HepG2 (cell line): ENCODE measurements at regions not wholly inside any gene's neighbourhood (a gene's known extent, or its start where the extent isn't known, plus 50 kb on each side); places are given as distances from the start of the nearest gene placed in this dataset.

Experiments used
- ATAC-seq: fragments of 200-7000 bp; cut with Tn5 transposase; 3 replicates; pipeline ENCODE4 v1.9.1; 2020; ENCODE audit warnings: mild to moderate bottlenecking, moderate library complexity
- BruUV-seq: library from RNA; stranded (reverse); fragments of 400-500 nt; replicated peaks from 2 replicates; lab custom pipeline; 2021; lab: Mats Ljungman, UMichigan
- CTCF ChIA-PET: fragments of 300-600 bp; formaldehyde crosslinking; extraction: SDS; loops from one replicate; lab custom pipeline; 2021; ENCODE audit warnings: low total read pairs, inconsistent platforms, low intra/inter-chr PET ratio; lab: Yijun Ruan, JAX
- POLR2A ChIA-PET: fragments of 350-600 bp; sonication (Branson Sonifier 250); formaldehyde crosslinking; loops from one replicate; lab custom pipeline; 2020; ENCODE audit warnings: antibody characterized with exemption, inconsistent platforms; lab: Yijun Ruan, JAX
- DNase-seq: peaks from one replicate; pipeline ENCODE4 v3.0.0-alpha.2; 2015; ENCODE audit warnings: low spot score
- FAIRE-seq: peaks from 3 replicates; lab custom pipeline; 2011; peaks lifted over from hg19 to GRCh38; lab: Jason Lieb, UNC
- H2AFZ ChIP-seq: one replicate; pipeline ENCODE4 v1.6.1; 2011; ENCODE audit warnings: low read length, inconsistent platforms
- H3K27ac ChIP-seq: fragments of 300-600 bp; 3 replicates; pipeline ENCODE4 v1.8.0; 2011; ENCODE audit warnings: mixed run types, mild to moderate bottlenecking, mixed read lengths, low read length, inconsistent platforms; ENCODE audit not compliant: insufficient read depth; ENCODE audit errors: extremely low read length
- H3K27me3 ChIP-seq, 2 experiments: fragments of 200-600 bp in 1 of 2; 2 replicates in 1 of 2; 3 replicates in 1 of 2; pipeline versions ENCODE4 v1.6.0 to v1.8.0; 2011; ENCODE audit warnings: low read length in 2 of 2, mild to moderate bottlenecking in 2 of 2, moderate library complexity in 2 of 2, inconsistent platforms in 1 of 2; ENCODE audit not compliant: insufficient read depth in 2 of 2, control insufficient read depth in 1 of 2
- H3K36me3 ChIP-seq, 2 experiments: fragments of 200-600 bp in 1 of 2; replicated peaks in 1 of 2; 2 replicates in 1 of 2; 3 replicates in 1 of 2; pipeline versions ENCODE4 v1.5.1 to v1.8.0; 2011; ENCODE audit warnings: low read length in 2 of 2, inconsistent platforms in 1 of 2; ENCODE audit not compliant: insufficient read depth in 2 of 2, control insufficient read depth in 1 of 2
- H3K4me1 ChIP-seq: 2 replicates; pipeline ENCODE4 v1.5.1; 2012; ENCODE audit warnings: low read length, inconsistent platforms; ENCODE audit not compliant: insufficient read depth
- H3K4me2 ChIP-seq: 2 replicates; pipeline ENCODE4 v1.6.0; 2011; ENCODE audit warnings: low read depth, low read length, inconsistent platforms
- H3K4me3 ChIP-seq, 3 experiments: fragments of 200-600 bp in 1 of 3; sonication (generic), shearing (Covaris generic) in 1 of 3; replicated peaks in 1 of 3; 2 replicates each; pipeline ENCODE4 v1.5.1; 2011 to 2016; ENCODE audit warnings: low read length in 3 of 3, inconsistent platforms in 2 of 3, low read depth in 2 of 3, mild to moderate bottlenecking in 2 of 3, control low read depth in 1 of 3, mixed read lengths in 1 of 3; ENCODE audit not compliant: insufficient read depth in 1 of 3
- H3K79me2 ChIP-seq: one replicate; pipeline ENCODE4 v1.6.1; 2011; ENCODE audit warnings: low read length, inconsistent platforms; ENCODE audit not compliant: insufficient read depth
- H3K9ac ChIP-seq: 2 replicates; pipeline ENCODE4 v1.6.0; 2011; ENCODE audit warnings: mild to moderate bottlenecking, low read depth, low read length, inconsistent platforms; ENCODE audit not compliant: insufficient read depth
- H3K9me3 ChIP-seq: 2 replicates; pipeline ENCODE4 v1.5.1; 2012; ENCODE audit warnings: mild to moderate bottlenecking, low read length
- H4K20me1 ChIP-seq: 2 replicates; pipeline ENCODE4 v1.6.0; 2011; ENCODE audit warnings: inconsistent platforms, mild to moderate bottlenecking, low read length, moderate library complexity; ENCODE audit not compliant: insufficient read depth
- DPF2 ChIP-seq: sonication (generic); formaldehyde crosslinking; IDR thresholded peaks from 2 replicates; pipeline ENCODE4 v1.4.0; 2020; ENCODE audit warnings: mild to moderate bottlenecking, low read depth, missing genetic modification reagents, borderline replicate concordance
- FOXA1 ChIP-seq, 2 experiments: fragments of 450-650 bp in 1 of 2; sonication (generic) in 1 of 2; formaldehyde crosslinking in 1 of 2; IDR thresholded peaks; 2 replicates each; pipeline versions ENCODE4 v1.4.0 to v1.6.1; 2016 to 2020; ENCODE audit warnings: missing genetic modification reagents in 1 of 2
- GABPA ChIP-seq, 2 experiments: IDR thresholded peaks; 2 replicates each; pipeline ENCODE4 v1.6.1; 2011 to 2016; ENCODE audit warnings: low read depth in 2 of 2, low read length in 1 of 2, missing biosample characterization in 1 of 2, missing genetic modification characterization in 1 of 2
- POLR2AphosphoS5 ChIP-seq: IDR thresholded peaks from 2 replicates; pipeline ENCODE4 v1.6.1; 2012; ENCODE audit warnings: low read depth, low read length
- RFX3 ChIP-seq: IDR thresholded peaks from 2 replicates; pipeline ENCODE4 v1.6.1; 2016; ENCODE audit warnings: missing biosample characterization, missing genetic modification reagents
- ZFP36L1 ChIP-seq: sonication (generic); formaldehyde crosslinking; IDR thresholded peaks from 2 replicates; pipeline ENCODE4 v1.8.0; 2022; ENCODE audit warnings: mild to moderate bottlenecking, missing genetic modification reagents, moderate library complexity
- ZFP62 ChIP-seq: sonication (generic); formaldehyde crosslinking; IDR thresholded peaks from 2 replicates; pipeline ENCODE4 v1.4.0; 2020; ENCODE audit warnings: missing genetic modification reagents
- ZNF30 ChIP-seq: sonication (generic); formaldehyde crosslinking; IDR thresholded peaks from 2 replicates; pipeline ENCODE4 v1.5.0; 2020; ENCODE audit warnings: mild to moderate bottlenecking, missing genetic modification reagents
- ZNF709 ChIP-seq: sonication (generic); formaldehyde crosslinking; IDR thresholded peaks from 2 replicates; pipeline ENCODE4 v1.5.0; 2020; ENCODE audit warnings: mild to moderate bottlenecking, missing genetic modification reagents
- ZNF784 ChIP-seq: sonication (generic); formaldehyde crosslinking; IDR thresholded peaks from 2 replicates; pipeline ENCODE4 v1.5.1; 2020; ENCODE audit warnings: missing genetic modification reagents, mild to moderate bottlenecking, borderline replicate concordance
- ZSCAN29 ChIP-seq: sonication (generic); formaldehyde crosslinking; conservative IDR thresholded peaks from 2 replicates; pipeline ENCODE4 v1.4.0; 2020; ENCODE audit warnings: mild to moderate bottlenecking, missing genetic modification reagents
- WGBS: methylation state at CpG from one replicate; pipeline ENCODE4 v1.1.6; 2017; ENCODE audit warnings: low lambda C conversion rate; 5-methylcytosine and 5-hydroxymethylcytosine counted together
- in situ Hi-C: cut with HindIII; loops from 2 replicates; pipeline ENCODE4 v1.10.0; 2017; ENCODE audit warnings: low pct_unique_long_range_greater_than_20kb; ENCODE audit not compliant: extremely low pct_ligation_motif_present
- intact Hi-C: fragments of 100-400 bp; cut with micrococcal nuclease; formaldehyde crosslinking; loops from one replicate; pipeline ENCODE4 v1.10.0; 2022; ENCODE audit not compliant: unreplicated experiment
- TF ChIP-seq, protein P1 (sequence below): sonication (generic); formaldehyde crosslinking; IDR thresholded peaks from 2 replicates; pipeline ENCODE4 v1.5.1; 2020; ENCODE audit warnings: missing genetic modification reagents, mild to moderate bottlenecking, borderline replicate concordance

GRCh38 chr1:157287462-157287861 lies 149.3 kb upstream of the ETV3 start (continued):
- no peak for TF ChIP-seq ZNF709 (CRISPR knock-in tag)
- TF ChIP-seq DPF2 (CRISPR knock-in tag): no peak
- no peak for TF ChIP-seq ZNF30 (CRISPR knock-in tag)
- no peak for TF ChIP-seq ZFP62 (CRISPR knock-in tag)
- no peak for TF ChIP-seq FOXA1 (IDR thresholded peaks at IDR 0.05)
- no peak for TF ChIP-seq FOXA1 (CRISPR knock-in tag; IDR thresholded peaks at IDR 0.05)
- TF ChIP-seq ZNF784 (CRISPR knock-in tag): no peak
- TF ChIP-seq POLR2AphosphoS5: no peak
- no peak for TF ChIP-seq ZSCAN29 (CRISPR knock-in tag)
- TF ChIP-seq GABPA (IDR thresholded peaks at IDR 0.05; ENCODE audit: low read depth, low read length): no peak
- no peak for TF ChIP-seq GABPA (CRISPR knock-in tag; IDR thresholded peaks at IDR 0.05; ENCODE audit: low read depth)
- TF ChIP-seq, protein P1, sequence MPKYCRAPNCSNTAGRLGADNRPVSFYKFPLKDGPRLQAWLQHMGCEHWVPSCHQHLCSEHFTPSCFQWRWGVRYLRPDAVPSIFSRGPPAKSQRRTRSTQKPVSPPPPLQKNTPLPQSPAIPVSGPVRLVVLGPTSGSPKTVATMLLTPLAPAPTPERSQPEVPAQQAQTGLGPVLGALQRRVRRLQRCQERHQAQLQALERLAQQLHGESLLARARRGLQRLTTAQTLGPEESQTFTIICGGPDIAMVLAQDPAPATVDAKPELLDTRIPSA (CRISPR knock-in tag): no peak
- no peak for TF ChIP-seq ZFP36L1 (CRISPR knock-in tag)

DNA sequence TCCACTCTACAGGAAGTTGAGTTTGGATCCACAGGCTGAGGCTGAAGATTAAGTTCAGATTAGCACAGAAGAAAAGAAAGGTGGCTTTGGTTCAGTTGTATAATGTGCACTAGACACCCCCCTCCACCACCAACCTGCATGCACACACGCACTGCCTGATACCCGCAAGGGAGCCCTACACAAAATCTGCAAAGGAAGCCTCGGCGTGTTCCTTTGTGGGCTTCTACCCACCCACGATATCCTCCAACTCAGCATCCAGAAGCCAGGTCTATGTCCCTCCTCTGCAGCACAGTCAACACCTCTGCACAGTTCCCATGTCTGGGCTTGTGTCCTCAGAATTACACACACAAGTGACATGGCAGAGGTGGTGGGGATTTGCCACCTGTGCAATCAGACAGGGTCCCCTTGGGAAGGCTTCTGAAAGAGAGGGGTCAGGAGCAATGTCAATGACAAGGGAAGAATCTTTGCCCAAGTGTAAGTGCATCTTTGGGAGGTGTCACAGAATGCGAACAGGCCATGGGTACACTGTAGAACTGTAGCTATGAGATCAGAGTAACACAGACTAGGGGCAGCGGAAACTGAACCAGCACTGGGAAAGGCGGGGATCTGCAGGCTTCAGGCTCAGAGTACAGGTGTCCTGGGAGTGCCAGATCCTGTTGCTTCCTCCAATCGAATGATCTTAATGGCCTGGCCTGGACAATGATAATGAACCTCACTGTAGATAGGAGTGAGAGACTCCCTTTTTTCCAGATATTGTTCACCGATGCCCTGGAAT lies 148.6 kb upstream of the ETV3 start:
- in situ Hi-C loops: no loop called here
- POLR2A ChIA-PET: no interaction called here
- no TSS peak for BruUV-seq
- Histone ChIP-seq H3K4me1 (peaks cover 4% of the 10 kb centered on the region), H3K27ac (no peak overlapping the region), H3K9ac (no peak overlapping the region), H3K27me3 (peaks cover 0 to 1% of the 10 kb centered on the region in 2 experiments; a peak in 2 of 5 replicates), H4K20me1 (no peaks in the 10 kb centered on the region), H2AFZ (no peak overlapping the region), H3K9me3 (no peaks in the 10 kb centered on the region), H3K4me2 (no peak overlapping the region), H3K36me3 (no peaks in the 10 kb centered on the region), H3K79me2 (no peaks in the 10 kb centered on the region), H3K4me3 (no peak overlapping the region)
- CTCF ChIA-PET: no interaction called here
- WGBS: 64% methylated on average over 9 of the region's 10 CpGs
- FAIRE-seq (no peak), ATAC-seq (no peak), DNase-seq (no peak)
- intact Hi-C loops: no loop called here
- TF ChIP-seq RFX3 (CRISPR knock-in tag): no peak
